ENCODE measurements at regions not wholly inside any gene's neighbourhood (a gene's known extent, or its start where the extent isn't known, plus 50 kb on each side); places are given as distances from the start of the nearest gene placed in this dataset.

DNA sequence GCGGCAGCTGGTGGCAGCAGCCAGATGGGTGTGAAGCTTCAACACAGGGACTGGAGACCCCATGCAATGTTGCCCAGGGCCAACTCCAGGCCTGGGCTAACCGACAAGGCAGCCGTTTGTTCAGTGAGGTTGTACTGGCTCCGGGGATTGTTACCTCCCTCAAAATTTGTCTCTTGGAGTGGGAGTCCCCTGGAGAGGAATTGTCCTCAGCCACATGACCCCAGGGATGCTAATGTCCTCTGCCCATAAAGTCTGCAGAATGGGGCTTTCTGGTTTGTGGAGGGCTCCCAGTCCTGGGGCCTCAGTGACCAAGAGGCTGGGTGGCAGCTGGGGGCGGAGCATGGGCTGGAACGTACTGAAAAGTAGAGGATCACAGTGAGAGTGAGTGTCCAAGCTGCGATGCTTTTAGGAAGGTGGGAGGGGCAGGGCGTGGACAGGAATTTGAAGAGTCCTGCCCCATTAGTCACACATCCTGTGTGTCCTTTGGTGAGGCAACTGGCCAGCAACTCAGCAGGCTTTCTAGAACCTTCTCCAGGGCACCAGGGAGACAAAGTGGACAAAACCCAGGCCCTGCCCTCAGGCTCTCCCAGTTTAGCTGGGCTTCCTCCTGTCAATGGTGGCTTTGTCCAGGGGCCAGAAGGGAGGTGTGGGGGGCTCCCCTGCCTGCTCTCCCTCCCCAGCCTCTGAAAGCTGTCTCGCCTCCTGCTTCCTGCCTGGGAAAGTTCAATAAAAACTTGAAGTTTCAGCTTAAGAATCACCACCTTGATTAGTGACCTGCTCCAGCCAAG lies 114.0 kb downstream of the NSG2 start:
- H2AFZ ChIP-seq (ENCODE audit: low read depth, low read length) = no peak overlapping the region
- H3K4me2 ChIP-seq (ENCODE audit: insufficient read depth, low read length) = no peak overlapping the region
- H3K27me3 ChIP-seq (ENCODE audit: control insufficient read depth in 2 of 2, insufficient read depth in 2 of 2, low read length in 2 of 2) = no peaks in the 10 kb centered on the region
- TF ChIP-seq MYC (IDR thresholded peaks at IDR 0.05; ENCODE audit: low read depth, low read length) (no peak), POLR2AphosphoS5 (IDR thresholded peaks at IDR 0.05; ENCODE audit: insufficient read depth, low read depth, low read length) (no peak), GATA2 (IDR thresholded peaks at IDR 0.05; ENCODE audit: insufficient read depth, insufficient read length, low read depth, low read length) (no peak), JUN (IDR thresholded peaks at IDR 0.05; ENCODE audit: borderline replicate concordance, insufficient read depth, insufficient read length, low read depth) (no peak), FOS (IDR thresholded peaks at IDR 0.05; ENCODE audit: borderline replicate concordance, insufficient read depth, low read length) (no peak), EZH2 (IDR thresholded peaks at IDR 0.05; ENCODE audit: borderline replicate concordance, low read depth, low read length, severe bottlenecking) (no peak)
- TF ChIP-seq, protein P1, sequence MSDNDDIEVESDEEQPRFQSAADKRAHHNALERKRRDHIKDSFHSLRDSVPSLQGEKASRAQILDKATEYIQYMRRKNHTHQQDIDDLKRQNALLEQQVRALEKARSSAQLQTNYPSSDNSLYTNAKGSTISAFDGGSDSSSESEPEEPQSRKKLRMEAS (IDR thresholded peaks at IDR 0.05; ENCODE audit: insufficient read depth, insufficient read length) = no peak
- TF ChIP-seq, protein P2, sequence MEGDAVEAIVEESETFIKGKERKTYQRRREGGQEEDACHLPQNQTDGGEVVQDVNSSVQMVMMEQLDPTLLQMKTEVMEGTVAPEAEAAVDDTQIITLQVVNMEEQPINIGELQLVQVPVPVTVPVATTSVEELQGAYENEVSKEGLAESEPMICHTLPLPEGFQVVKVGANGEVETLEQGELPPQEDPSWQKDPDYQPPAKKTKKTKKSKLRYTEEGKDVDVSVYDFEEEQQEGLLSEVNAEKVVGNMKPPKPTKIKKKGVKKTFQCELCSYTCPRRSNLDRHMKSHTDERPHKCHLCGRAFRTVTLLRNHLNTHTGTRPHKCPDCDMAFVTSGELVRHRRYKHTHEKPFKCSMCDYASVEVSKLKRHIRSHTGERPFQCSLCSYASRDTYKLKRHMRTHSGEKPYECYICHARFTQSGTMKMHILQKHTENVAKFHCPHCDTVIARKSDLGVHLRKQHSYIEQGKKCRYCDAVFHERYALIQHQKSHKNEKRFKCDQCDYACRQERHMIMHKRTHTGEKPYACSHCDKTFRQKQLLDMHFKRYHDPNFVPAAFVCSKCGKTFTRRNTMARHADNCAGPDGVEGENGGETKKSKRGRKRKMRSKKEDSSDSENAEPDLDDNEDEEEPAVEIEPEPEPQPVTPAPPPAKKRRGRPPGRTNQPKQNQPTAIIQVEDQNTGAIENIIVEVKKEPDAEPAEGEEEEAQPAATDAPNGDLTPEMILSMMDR (IDR thresholded peaks at IDR 0.05; ENCODE audit: extremely low read depth in 1 of 2, insufficient read depth in 1 of 2, low read depth in 1 of 2, low read length in 2 of 2) = no peak
- BruUV-seq (replicated peaks) = no TSS peak
- H3K36me3 ChIP-seq (ENCODE audit: control insufficient read depth in 2 of 2, extremely low read depth in 1 of 2, insufficient read depth in 2 of 2, low read length in 2 of 2) = no peaks in the 10 kb centered on the region
- no peak overlapping the region for H3K4me3 ChIP-seq (replicated peaks in 1 of 3; ENCODE audit: insufficient read depth in 1 of 3, low read depth in 1 of 3, low read length in 3 of 3)
- H3K4me1 ChIP-seq (ENCODE audit: control insufficient read depth, extremely low read depth, insufficient read depth, low read length) = no peaks in the 10 kb centered on the region
- intact Hi-C loops (cut with micrococcal nuclease) = no loop called here
- H3K79me2 ChIP-seq (ENCODE audit: control insufficient read depth, insufficient read depth, low read length) = no peaks in the 10 kb centered on the region
- ChIA-PET POLR2A (no interaction called here), CTCF (no interaction called here)
- H3K27ac ChIP-seq (ENCODE audit: insufficient read depth, low read depth, low read length) = no peak overlapping the region
- no peaks in the 10 kb centered on the region for H3K9me1 ChIP-seq (replicated peaks; ENCODE audit: control insufficient read depth, extremely low read depth, insufficient read depth, low read length)
- no peak overlapping the region for H3K9ac ChIP-seq (replicated peaks; ENCODE audit: extremely low read depth, insufficient read depth, low read length)
- no peak for FAIRE-seq
- dilution Hi-C loops (cut with MboI; ENCODE audit: extremely low pct_ligation_motif_present, low sequenced_read_pairs) = no loop called here
- H3K9me3 ChIP-seq (replicated peaks; ENCODE audit: control insufficient read depth, insufficient read depth, low read length) = peaks cover 2% of the 10 kb centered on the region
- H4K20me1 ChIP-seq (replicated peaks; ENCODE audit: control insufficient read depth, extremely low read depth, insufficient read depth, low read length) = no peaks in the 10 kb centered on the region
- no peak for DNase-seq (ENCODE audit: low read depth, low spot score)
